ENCODE measurements at regions not wholly inside any gene's neighbourhood (a gene's known extent, or its start where the extent isn't known, plus 50 kb on each side); places are given as distances from the start of the nearest gene placed in this dataset.
"Not testable (repeated sequence)": the region's sequence is repeated elsewhere in the genome, so short reads cannot be mapped to it uniquely, and the experiment has no call there.

DNA sequence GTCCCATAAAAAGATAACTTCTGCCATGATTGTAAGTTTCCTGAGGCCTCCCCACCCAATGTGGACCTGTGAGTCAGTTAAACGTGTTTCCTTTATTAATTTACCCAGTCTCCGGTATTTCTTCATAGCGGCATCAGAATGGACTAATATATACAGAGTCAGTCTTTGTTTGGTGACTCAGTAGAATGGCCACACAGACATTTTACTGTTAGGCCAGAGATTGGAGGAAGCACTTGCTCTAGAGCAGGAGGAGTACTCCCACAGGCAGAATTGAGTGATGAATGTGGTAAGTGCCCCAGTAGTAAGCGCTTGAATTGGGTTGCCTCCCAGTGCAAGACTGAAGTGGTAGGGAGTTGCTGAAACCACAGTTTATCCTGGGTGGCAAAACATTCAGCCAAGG is 149.5 kb upstream of the SMIM30 start:
- FAIRE-seq: no peak
- TF ChIP-seq, protein P1, sequence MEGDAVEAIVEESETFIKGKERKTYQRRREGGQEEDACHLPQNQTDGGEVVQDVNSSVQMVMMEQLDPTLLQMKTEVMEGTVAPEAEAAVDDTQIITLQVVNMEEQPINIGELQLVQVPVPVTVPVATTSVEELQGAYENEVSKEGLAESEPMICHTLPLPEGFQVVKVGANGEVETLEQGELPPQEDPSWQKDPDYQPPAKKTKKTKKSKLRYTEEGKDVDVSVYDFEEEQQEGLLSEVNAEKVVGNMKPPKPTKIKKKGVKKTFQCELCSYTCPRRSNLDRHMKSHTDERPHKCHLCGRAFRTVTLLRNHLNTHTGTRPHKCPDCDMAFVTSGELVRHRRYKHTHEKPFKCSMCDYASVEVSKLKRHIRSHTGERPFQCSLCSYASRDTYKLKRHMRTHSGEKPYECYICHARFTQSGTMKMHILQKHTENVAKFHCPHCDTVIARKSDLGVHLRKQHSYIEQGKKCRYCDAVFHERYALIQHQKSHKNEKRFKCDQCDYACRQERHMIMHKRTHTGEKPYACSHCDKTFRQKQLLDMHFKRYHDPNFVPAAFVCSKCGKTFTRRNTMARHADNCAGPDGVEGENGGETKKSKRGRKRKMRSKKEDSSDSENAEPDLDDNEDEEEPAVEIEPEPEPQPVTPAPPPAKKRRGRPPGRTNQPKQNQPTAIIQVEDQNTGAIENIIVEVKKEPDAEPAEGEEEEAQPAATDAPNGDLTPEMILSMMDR (IDR thresholded peaks at IDR 0.05; ENCODE audit: borderline replicate concordance, extremely low read depth, insufficient read depth): no peak
- Histone ChIP-seq H3K27me3 (ENCODE audit: control insufficient read depth, insufficient read depth, low read length) (no peaks in the 10 kb centered on the region), H3K4me1 (ENCODE audit: control insufficient read depth in 2 of 3, insufficient read depth in 2 of 3, low read depth in 1 of 3, low read length in 3 of 3) (no peaks in the 10 kb centered on the region), H3K9me3 (ENCODE audit: control insufficient read depth in 2 of 3, insufficient read depth in 1 of 3, low read length in 3 of 3) (peaks cover 0 to 11% (median 2%) of the 10 kb centered on the region in 3 donors), H3K36me3 (ENCODE audit: control insufficient read depth in 2 of 3, insufficient read depth in 3 of 3, low read length in 3 of 3) (no peaks in the 10 kb centered on the region), H3K27ac (ENCODE audit: low read depth in 2 of 2, low read length in 2 of 2) (no peak overlapping the region), H3K9ac (ENCODE audit: low read length in 3 of 3) (no peak overlapping the region), H3K4me3 (ENCODE audit: low read length in 3 of 3) (no peak overlapping the region)
- intact Hi-C loops (cut with DNase I): no loop called here
- DNase-seq: no peak

DNA sequence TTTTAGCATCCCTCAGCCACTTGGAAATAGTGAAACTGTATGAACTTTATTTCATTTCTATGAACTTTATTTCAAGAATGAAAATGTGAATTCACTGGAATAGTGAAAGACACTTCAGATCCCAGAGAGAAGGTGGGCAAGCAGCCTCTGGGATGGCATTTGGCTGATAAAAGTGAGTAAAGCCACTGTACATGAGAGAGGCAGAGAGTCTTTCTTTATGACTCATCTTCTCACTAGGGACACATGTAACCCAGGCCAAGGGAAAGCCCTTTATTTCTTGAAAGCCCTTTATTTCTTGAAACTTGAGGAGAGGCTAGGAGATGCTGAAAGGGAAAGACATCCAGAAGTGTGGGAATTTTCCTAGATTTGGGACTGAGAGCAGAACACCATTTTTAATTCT is 148.9 kb upstream of the SMIM30 start:
- no peak for FAIRE-seq
- no peak overlapping the region for H3K4me3 ChIP-seq (ENCODE audit: low read length in 3 of 3)

DNA sequence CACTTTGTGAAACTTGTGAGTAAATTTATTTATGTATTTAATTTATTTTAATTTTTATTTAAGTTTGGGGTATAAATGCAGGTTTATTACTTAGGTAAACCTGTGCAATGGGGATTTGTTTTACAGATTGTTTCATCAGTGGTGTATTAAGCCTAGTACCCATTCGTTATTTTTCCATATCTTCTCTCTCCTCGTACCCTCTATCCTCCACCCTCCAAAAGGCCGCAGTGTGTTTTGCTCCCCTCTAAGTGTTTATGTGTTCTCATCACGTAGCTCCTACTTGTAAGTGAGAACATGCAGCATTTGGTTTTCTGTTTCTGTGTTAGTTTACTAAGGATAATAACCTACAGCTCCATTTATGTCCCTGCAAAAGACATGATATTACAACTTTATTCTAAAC is 145.4 kb upstream of the SMIM30 start:
- Histone ChIP-seq H3K9me3 (ENCODE audit: control insufficient read depth in 2 of 3, insufficient read depth in 1 of 3, low read length in 3 of 3) (peaks cover 0 to 6% (median 0%) of the 10 kb centered on the region in 3 donors), H3K9ac (ENCODE audit: low read length in 3 of 3) (no peak overlapping the region), H3K36me3 (ENCODE audit: control insufficient read depth in 2 of 3, insufficient read depth in 3 of 3, low read length in 3 of 3) (no peaks in the 10 kb centered on the region), H3K27me3 (ENCODE audit: control insufficient read depth, insufficient read depth, low read length) (no peaks in the 10 kb centered on the region), H3K4me1 (ENCODE audit: control insufficient read depth in 2 of 3, insufficient read depth in 2 of 3, low read depth in 1 of 3, low read length in 3 of 3) (no peaks in the 10 kb centered on the region), H3K27ac (ENCODE audit: low read depth in 2 of 2, low read length in 2 of 2) (no peak overlapping the region), H3K4me3 (ENCODE audit: low read length in 3 of 3) (no peak overlapping the region)
- no peak for DNase-seq
- TF ChIP-seq, protein P1 (IDR thresholded peaks at IDR 0.05; ENCODE audit: borderline replicate concordance, extremely low read depth, insufficient read depth): no peak
- intact Hi-C loops (cut with DNase I): no loop called here
- FAIRE-seq: no peak

More for the DNA sequence above, 148.9 kb upstream of the SMIM30 start:
- no peaks in the 10 kb centered on the region for H3K4me1 ChIP-seq (ENCODE audit: control insufficient read depth in 2 of 3, insufficient read depth in 2 of 3, low read depth in 1 of 3, low read length in 3 of 3)
- H3K27ac ChIP-seq (ENCODE audit: low read depth in 2 of 2, low read length in 2 of 2): no peak overlapping the region
- H3K9ac ChIP-seq (ENCODE audit: low read length in 3 of 3): no peak overlapping the region
- no peaks in the 10 kb centered on the region for H3K27me3 ChIP-seq (ENCODE audit: control insufficient read depth, insufficient read depth, low read length)
- no peak for DNase-seq
- H3K9me3 ChIP-seq (ENCODE audit: control insufficient read depth in 2 of 3, insufficient read depth in 1 of 3, low read length in 3 of 3): peaks cover 0 to 11% (median 2%) of the 10 kb centered on the region in 3 donors
- TF ChIP-seq, protein P1 (IDR thresholded peaks at IDR 0.05; ENCODE audit: borderline replicate concordance, extremely low read depth, insufficient read depth): no peak
- intact Hi-C loops (cut with DNase I): no loop called here
- no peaks in the 10 kb centered on the region for H3K36me3 ChIP-seq (ENCODE audit: control insufficient read depth in 2 of 3, insufficient read depth in 3 of 3, low read length in 3 of 3)

DNA sequence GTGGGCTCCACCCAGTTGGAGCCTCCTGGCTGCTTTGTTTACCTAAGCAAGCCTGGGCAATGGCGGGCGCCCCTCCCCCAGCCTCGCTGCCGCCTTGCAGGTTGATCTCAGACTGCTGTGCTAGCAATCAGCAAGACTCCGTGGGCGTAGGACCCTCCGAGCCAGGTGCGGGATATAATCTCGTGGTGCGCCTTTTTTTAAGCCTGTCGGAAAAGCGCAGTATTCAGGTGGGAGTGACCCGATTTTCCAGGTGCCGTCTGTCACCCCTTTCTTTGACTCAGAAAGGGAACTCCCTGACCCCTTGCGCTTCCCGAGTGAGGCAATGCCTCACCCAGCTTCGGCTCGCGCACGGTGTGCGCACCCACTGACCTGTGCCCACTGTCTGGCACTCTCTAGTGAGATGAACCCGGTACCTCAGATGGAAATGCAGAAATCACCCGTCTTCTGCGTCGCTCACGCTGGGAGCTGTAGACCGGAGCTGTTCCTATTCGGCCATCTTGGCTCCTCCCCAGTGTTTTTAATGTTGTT is 144.9 kb upstream of the SMIM30 start:
- H3K36me3 ChIP-seq (ENCODE audit: control insufficient read depth in 2 of 3, insufficient read depth in 3 of 3, low read length in 3 of 3); H3K9ac ChIP-seq (ENCODE audit: low read length in 3 of 3); H3K27ac ChIP-seq (ENCODE audit: low read depth in 2 of 2, low read length in 2 of 2); DNase-seq; H3K4me3 ChIP-seq (ENCODE audit: low read length in 3 of 3); H3K9me3 ChIP-seq (ENCODE audit: control insufficient read depth in 2 of 3, insufficient read depth in 1 of 3, low read length in 3 of 3); H3K4me1 ChIP-seq (ENCODE audit: control insufficient read depth in 2 of 3, insufficient read depth in 2 of 3, low read depth in 1 of 3, low read length in 3 of 3); intact Hi-C loops (cut with DNase I); H3K27me3 ChIP-seq (ENCODE audit: control insufficient read depth, insufficient read depth, low read length); FAIRE-seq: not testable (repeated sequence)

Data from kidney (tissue), 13 donors.